GM23248 (cell line): ENCODE measurements at regions not wholly inside any gene's neighbourhood (a gene's known extent, or its start where the extent isn't known, plus 50 kb on each side); places are given as distances from the start of the nearest gene placed in this dataset.

Experiments
- EZH2 ChIP-seq: fragments of 200-600 bp; sonication (generic); IDR thresholded peaks from 2 replicates; pipeline ENCODE4 v1.6.1; 2018; ENCODE audit warnings: antibody characterized with exemption, mild to moderate bottlenecking; ENCODE audit not compliant: insufficient read depth, poor library complexity, severe bottlenecking
- EZH2phosphoT487 ChIP-seq: fragments of 200-600 bp; sonication (generic); IDR thresholded peaks from 2 replicates; pipeline ENCODE4 v1.6.1; 2018; ENCODE audit warnings: antibody characterized with exemption, moderate library complexity, mild to moderate bottlenecking, low read depth; ENCODE audit not compliant: insufficient read depth

GRCh38 chr1:238439511-238439910 lies 548.8 kb upstream of the ZP4 start:
- TF ChIP-seq EZH2 (no peak), EZH2phosphoT487 (no peak)
